ENCODE measurements at regions not wholly inside any gene's neighbourhood (a gene's known extent, or its start where the extent isn't known, plus 50 kb on each side); places are given as distances from the start of the nearest gene placed in this dataset.

- no peak for DNase-seq
Measured at GRCh38 chr2:215765729-215766360, 247.5 kb downstream of the MREG start.

GRCh38 chr2:215764441-215765048 lies 248.8 kb downstream of the MREG start:
- no peak for DNase-seq

GRCh38 chr2:215760557-215760956 lies 252.8 kb downstream of the MREG start:
- no peak for DNase-seq

GRCh38 chr2:215760091-215760490 lies 253.3 kb downstream of the MREG start:
- DNase-seq: no peak

- DNase-seq: no peak
Measured at GRCh38 chr2:215758691-215759090, 254.7 kb downstream of the MREG start.

- DNase-seq: no peak
Measured at GRCh38 chr2:215756346-215756730, 257.0 kb downstream of the MREG start.

- DNase-seq: no peak
Measured at GRCh38 chr2:215755641-215756345, 257.6 kb downstream of the MREG start.

GRCh38 chr2:215754546-215754945 lies 258.8 kb downstream of the MREG start:
- no peak for DNase-seq

- no peak for DNase-seq
Measured at GRCh38 chr2:215753808-215754207, 259.5 kb downstream of the MREG start.

GRCh38 chr2:215752991-215753390 lies 260.4 kb downstream of the MREG start:
- DNase-seq: no peak

GRCh38 chr2:215752436-215752835 lies 260.9 kb downstream of the MREG start:
- no peak for DNase-seq

- DNase-seq: no peak
Measured at GRCh38 chr2:215751911-215752272, 261.5 kb downstream of the MREG start.

- DNase-seq: no peak
Measured at GRCh38 chr2:215751200-215751910, 262.0 kb downstream of the MREG start.

GRCh38 chr2:215750763-215751162 lies 262.6 kb downstream of the MREG start:
- no peak for DNase-seq

- no peak for DNase-seq
Measured at GRCh38 chr2:215749092-215749957, 264.0 kb downstream of the MREG start.

- no peak for DNase-seq
Measured at GRCh38 chr2:215748446-215748845, 264.9 kb downstream of the MREG start.

GRCh38 chr2:215746887-215747615 lies 266.3 kb downstream of the MREG start:
- no peak for DNase-seq

- DNase-seq: no peak
Measured at GRCh38 chr2:215746226-215746886, 267.0 kb downstream of the MREG start.

- no peak for DNase-seq
Measured at GRCh38 chr2:215745331-215745730, 268.0 kb downstream of the MREG start.

GRCh38 chr2:215744514-215744913 lies 268.8 kb downstream of the MREG start:
- no peak for DNase-seq

- no peak for DNase-seq
Measured at GRCh38 chr2:215743066-215743465, 270.3 kb downstream of the MREG start.

- no peak for DNase-seq
Measured at GRCh38 chr2:215742021-215742420, 271.3 kb downstream of the MREG start.

All from 8988T (cell line).